Peyer's patch (tissue), 4 donors: ENCODE measurements at regions not wholly inside any gene's neighbourhood (a gene's known extent, or its start where the extent isn't known, plus 50 kb on each side); places are given as distances from the start of the nearest gene placed in this dataset.

ENCODE experiments used
- POLR2A ChIP-seq, 2 donors: fragments of 450-650 bp; IDR thresholded peaks; one replicate each; pipeline ENCODE4 v1.5.1; 2017; ENCODE audit warnings: antibody characterized with exemption in 2 of 2, mild to moderate bottlenecking in 2 of 2, moderate library complexity in 2 of 2
- TF ChIP-seq, protein P1 (sequence below), 6 experiments: fragments of 450-650 bp in 4 of 6; fragments of 200-600 bp in 2 of 6; sonication (generic) in 1 of 6; IDR thresholded peaks; one replicate each; pipeline ENCODE4 v1.5.1; 2017 to 2019; ENCODE audit warnings: antibody characterized with exemption in 6 of 6, mild to moderate bottlenecking in 3 of 6, moderate library complexity in 1 of 6

DNA sequence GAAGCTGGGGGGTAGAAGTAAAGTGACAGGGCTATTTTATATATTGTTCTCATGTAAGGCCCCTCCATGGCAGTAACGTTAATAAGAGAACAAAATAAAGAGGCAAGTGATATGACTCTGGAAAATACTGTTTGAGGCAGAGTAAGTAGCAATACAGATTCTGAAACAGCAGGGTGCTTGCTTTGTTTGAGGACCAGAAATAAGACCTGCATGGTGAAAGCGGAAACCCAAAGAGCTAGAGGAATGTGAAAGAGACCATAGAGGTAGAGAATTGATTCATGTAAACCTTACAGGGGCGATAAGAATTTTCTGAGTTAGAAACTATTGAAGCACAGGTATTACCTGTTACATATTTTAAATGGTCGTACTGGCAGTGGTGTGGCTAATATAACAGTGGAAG, 1517.1 kb downstream of the SI start:
- TF ChIP-seq, protein P1, sequence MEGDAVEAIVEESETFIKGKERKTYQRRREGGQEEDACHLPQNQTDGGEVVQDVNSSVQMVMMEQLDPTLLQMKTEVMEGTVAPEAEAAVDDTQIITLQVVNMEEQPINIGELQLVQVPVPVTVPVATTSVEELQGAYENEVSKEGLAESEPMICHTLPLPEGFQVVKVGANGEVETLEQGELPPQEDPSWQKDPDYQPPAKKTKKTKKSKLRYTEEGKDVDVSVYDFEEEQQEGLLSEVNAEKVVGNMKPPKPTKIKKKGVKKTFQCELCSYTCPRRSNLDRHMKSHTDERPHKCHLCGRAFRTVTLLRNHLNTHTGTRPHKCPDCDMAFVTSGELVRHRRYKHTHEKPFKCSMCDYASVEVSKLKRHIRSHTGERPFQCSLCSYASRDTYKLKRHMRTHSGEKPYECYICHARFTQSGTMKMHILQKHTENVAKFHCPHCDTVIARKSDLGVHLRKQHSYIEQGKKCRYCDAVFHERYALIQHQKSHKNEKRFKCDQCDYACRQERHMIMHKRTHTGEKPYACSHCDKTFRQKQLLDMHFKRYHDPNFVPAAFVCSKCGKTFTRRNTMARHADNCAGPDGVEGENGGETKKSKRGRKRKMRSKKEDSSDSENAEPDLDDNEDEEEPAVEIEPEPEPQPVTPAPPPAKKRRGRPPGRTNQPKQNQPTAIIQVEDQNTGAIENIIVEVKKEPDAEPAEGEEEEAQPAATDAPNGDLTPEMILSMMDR (IDR thresholded peaks at IDR 0.05) = no peak
- TF ChIP-seq POLR2A (IDR thresholded peaks at IDR 0.05) = no peak
